ENCODE measurements at regions not wholly inside any gene's neighbourhood (a gene's known extent, or its start where the extent isn't known, plus 50 kb on each side); places are given as distances from the start of the nearest gene placed in this dataset.

DNA sequence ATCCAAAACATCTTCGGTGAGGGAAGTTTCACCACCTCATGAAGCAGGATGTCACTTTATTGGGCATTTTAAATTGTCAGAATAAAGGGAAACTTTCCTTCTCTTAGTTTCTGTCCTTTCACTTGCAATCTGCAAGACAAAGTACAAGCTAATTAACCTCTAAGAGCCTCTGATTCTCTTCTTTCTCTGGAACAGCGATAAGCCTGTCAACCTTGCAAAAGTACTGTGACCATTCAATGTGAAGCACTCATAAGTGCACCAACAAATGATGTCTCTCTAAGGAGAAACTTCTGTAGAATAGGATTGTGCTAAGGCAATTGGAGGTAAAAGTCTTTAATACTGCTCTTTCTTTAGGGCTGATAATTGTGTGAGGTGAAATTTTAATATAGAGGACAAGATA lies 1622.3 kb downstream of the CDH8 start:
- TF ChIP-seq, protein P1, sequence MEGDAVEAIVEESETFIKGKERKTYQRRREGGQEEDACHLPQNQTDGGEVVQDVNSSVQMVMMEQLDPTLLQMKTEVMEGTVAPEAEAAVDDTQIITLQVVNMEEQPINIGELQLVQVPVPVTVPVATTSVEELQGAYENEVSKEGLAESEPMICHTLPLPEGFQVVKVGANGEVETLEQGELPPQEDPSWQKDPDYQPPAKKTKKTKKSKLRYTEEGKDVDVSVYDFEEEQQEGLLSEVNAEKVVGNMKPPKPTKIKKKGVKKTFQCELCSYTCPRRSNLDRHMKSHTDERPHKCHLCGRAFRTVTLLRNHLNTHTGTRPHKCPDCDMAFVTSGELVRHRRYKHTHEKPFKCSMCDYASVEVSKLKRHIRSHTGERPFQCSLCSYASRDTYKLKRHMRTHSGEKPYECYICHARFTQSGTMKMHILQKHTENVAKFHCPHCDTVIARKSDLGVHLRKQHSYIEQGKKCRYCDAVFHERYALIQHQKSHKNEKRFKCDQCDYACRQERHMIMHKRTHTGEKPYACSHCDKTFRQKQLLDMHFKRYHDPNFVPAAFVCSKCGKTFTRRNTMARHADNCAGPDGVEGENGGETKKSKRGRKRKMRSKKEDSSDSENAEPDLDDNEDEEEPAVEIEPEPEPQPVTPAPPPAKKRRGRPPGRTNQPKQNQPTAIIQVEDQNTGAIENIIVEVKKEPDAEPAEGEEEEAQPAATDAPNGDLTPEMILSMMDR (IDR thresholded peaks at IDR 0.05): no peak
- TF ChIP-seq POLR2A (IDR thresholded peaks at IDR 0.05) (no peak), POLR2AphosphoS5 (IDR thresholded peaks at IDR 0.05) (no peak)

Data from prostate gland (tissue), 2 donors.